Tibial artery (tissue), 4 donors: ENCODE measurements at regions not wholly inside any gene's neighbourhood (a gene's known extent, or its start where the extent isn't known, plus 50 kb on each side); places are given as distances from the start of the nearest gene placed in this dataset.

ENCODE experiments used
- DNase-seq, 2 donors: peaks; one replicate each; pipeline ENCODE4 v3.0.0-alpha.2; 2019
- H3K27ac ChIP-seq, 2 donors: fragments of 200-600 bp; sonication (generic) in 1 of 2; 1 replicate in 1 of 2; 2 replicates in 1 of 2; pipeline ENCODE4 v1.5.1; 2018 to 2019; ENCODE audit warnings: mild to moderate bottlenecking in 1 of 2
- H3K27me3 ChIP-seq, 2 donors: fragments of 200-600 bp; sonication (generic) in 1 of 2; one replicate each; pipeline versions ENCODE4 v1.5.1 to v1.6.0; 2016 to 2019
- H3K36me3 ChIP-seq, 3 donors: fragments of 200-600 bp; sonication (generic) in 2 of 3; one replicate each; pipeline ENCODE4 v1.5.1; 2016 to 2019; ENCODE audit warnings: mild to moderate bottlenecking in 2 of 3
- H3K4me1 ChIP-seq, 4 donors: fragments of 200-600 bp; sonication (generic) in 2 of 4; 1 replicate in 3 of 4; 2 replicates in 1 of 4; pipeline ENCODE4 v1.5.1; 2016 to 2019
- H3K4me3 ChIP-seq, 2 donors: fragments of 200-600 bp; sonication (generic) in 1 of 2; 1 replicate in 1 of 2; 2 replicates in 1 of 2; pipeline ENCODE4 v1.5.1; 2018 to 2019; ENCODE audit warnings: mild to moderate bottlenecking in 2 of 2
- H3K9me3 ChIP-seq, 3 donors: fragments of 200-600 bp; sonication (generic) in 1 of 3; one replicate each; pipeline ENCODE4 v1.5.1; 2016 to 2019
- CTCF ChIP-seq, 2 experiments: fragments of 200-600 bp in 1 of 2; fragments of 450-650 bp in 1 of 2; IDR thresholded peaks; one replicate each; pipeline ENCODE4 v1.5.1; 2017 to 2019; ENCODE audit warnings: antibody characterized with exemption in 2 of 2, mild to moderate bottlenecking in 1 of 2, moderate library complexity in 1 of 2
- intact Hi-C: fragments of 100-400 bp; cut with DNase I; formaldehyde crosslinking; loops from one replicate; pipeline ENCODE4 v1.15.0; 2023; ENCODE audit warnings: low total_unique reads

- no peaks in the 10 kb centered on the region for H3K27me3 ChIP-seq
- H3K27ac ChIP-seq: no peak overlapping the region
- H3K4me1 ChIP-seq: no peaks in the 10 kb centered on the region
- intact Hi-C loops: no loop called here
- no peaks in the 10 kb centered on the region for H3K9me3 ChIP-seq
- no peak for TF ChIP-seq CTCF (IDR thresholded peaks at IDR 0.05)
- H3K36me3 ChIP-seq: no peaks in the 10 kb centered on the region
- DNase-seq: no peak
- H3K4me3 ChIP-seq: no peak overlapping the region
Observed at GRCh38 chr6:122116119-122116834, 283.2 kb upstream of the HSF2 start.

GRCh38 chr6:122116835-122117627 is 282.4 kb upstream of the HSF2 start:
- H3K27ac ChIP-seq: no peak overlapping the region
- no peaks in the 10 kb centered on the region for H3K4me1 ChIP-seq
- intact Hi-C loops: no loop called here

GRCh38 chr6:122118945-122119506 is 280.4 kb upstream of the HSF2 start:
- Histone ChIP-seq H3K27ac (no peak overlapping the region), H3K4me3 (no peak overlapping the region), H3K36me3 (no peaks in the 10 kb centered on the region), H3K27me3 (no peaks in the 10 kb centered on the region), H3K4me1 (no peaks in the 10 kb centered on the region), H3K9me3 (no peaks in the 10 kb centered on the region)
- intact Hi-C loops: no loop called here
- no peak for DNase-seq
- TF ChIP-seq CTCF (IDR thresholded peaks at IDR 0.05): no peak

More at GRCh38 chr6:122116835-122117627, 282.4 kb upstream of the HSF2 start:
- DNase-seq: no peak
- no peak for TF ChIP-seq CTCF (IDR thresholded peaks at IDR 0.05)
- Histone ChIP-seq H3K9me3 (no peaks in the 10 kb centered on the region), H3K27me3 (no peaks in the 10 kb centered on the region), H3K4me3 (no peak overlapping the region), H3K36me3 (no peaks in the 10 kb centered on the region)

GRCh38 chr6:122122202-122122601 is 277.2 kb upstream of the HSF2 start:
- Histone ChIP-seq H3K4me1 (no peaks in the 10 kb centered on the region), H3K36me3 (no peaks in the 10 kb centered on the region), H3K27ac (no peak overlapping the region), H3K9me3 (no peaks in the 10 kb centered on the region), H3K4me3 (no peak overlapping the region), H3K27me3 (no peaks in the 10 kb centered on the region)
- intact Hi-C loops: no loop called here
- TF ChIP-seq CTCF (IDR thresholded peaks at IDR 0.05): no peak
- DNase-seq: no peak

GRCh38 chr6:122122686-122123085 is 276.8 kb upstream of the HSF2 start:
- H3K27me3 ChIP-seq: no peaks in the 10 kb centered on the region
- no peaks in the 10 kb centered on the region for H3K36me3 ChIP-seq
- intact Hi-C loops: no loop called here
- no peak for TF ChIP-seq CTCF (IDR thresholded peaks at IDR 0.05)
- H3K4me3 ChIP-seq: no peak overlapping the region
- H3K4me1 ChIP-seq: no peaks in the 10 kb centered on the region
- no peak overlapping the region for H3K27ac ChIP-seq
- no peaks in the 10 kb centered on the region for H3K9me3 ChIP-seq
- DNase-seq: no peak
